ENCODE measurements at regions not wholly inside any gene's neighbourhood (a gene's known extent, or its start where the extent isn't known, plus 50 kb on each side); places are given as distances from the start of the nearest gene placed in this dataset.
"Not testable (repeated sequence)": the region's sequence is repeated elsewhere in the genome, so short reads cannot be mapped to it uniquely, and the experiment has no call there.

- no peak for DNase-seq (ENCODE audit: low read depth)
- no peak overlapping the region for H3K4me3 ChIP-seq (ENCODE audit: control insufficient read depth, low read depth, low read length)
- no peak for TF ChIP-seq CTCF (conservative IDR thresholded peaks at IDR 0.05; ENCODE audit: control insufficient read depth, insufficient read depth, low read depth, low read length)
These were observed 345.7 kb upstream of the PCSK5 start for GRCh38 chr9:75544815-75545214.

- H3K4me3 ChIP-seq (ENCODE audit: control insufficient read depth, low read depth, low read length): no peak overlapping the region
- no peak for TF ChIP-seq CTCF (conservative IDR thresholded peaks at IDR 0.05; ENCODE audit: control insufficient read depth, insufficient read depth, low read depth, low read length)
- no peak for DNase-seq (ENCODE audit: low read depth)
These were observed 345.2 kb upstream of the PCSK5 start for GRCh38 chr9:75545287-75545686.

GRCh38 chr9:75548871-75549270 is 341.6 kb upstream of the PCSK5 start:
- no peak for TF ChIP-seq CTCF (conservative IDR thresholded peaks at IDR 0.05; ENCODE audit: control insufficient read depth, insufficient read depth, low read depth, low read length)
- no peak overlapping the region for H3K4me3 ChIP-seq (ENCODE audit: control insufficient read depth, low read depth, low read length)

GRCh38 chr9:75551861-75552260 is 338.6 kb upstream of the PCSK5 start:
- no peak for DNase-seq (ENCODE audit: low read depth)

More at GRCh38 chr9:75548871-75549270, 341.6 kb upstream of the PCSK5 start:
- DNase-seq (ENCODE audit: low read depth): no peak

GRCh38 chr9:75552941-75553340 is 337.5 kb upstream of the PCSK5 start:
- no peak for DNase-seq (ENCODE audit: low read depth)
- TF ChIP-seq CTCF (conservative IDR thresholded peaks at IDR 0.05; ENCODE audit: control insufficient read depth, insufficient read depth, low read depth, low read length): no peak
- H3K4me3 ChIP-seq (ENCODE audit: control insufficient read depth, low read depth, low read length): no peak overlapping the region

More at GRCh38 chr9:75551861-75552260, 338.6 kb upstream of the PCSK5 start:
- H3K4me3 ChIP-seq (ENCODE audit: control insufficient read depth, low read depth, low read length): no peak overlapping the region
- no peak for TF ChIP-seq CTCF (conservative IDR thresholded peaks at IDR 0.05; ENCODE audit: control insufficient read depth, insufficient read depth, low read depth, low read length)

GRCh38 chr9:75566813-75567212 is 323.7 kb upstream of the PCSK5 start:
- not testable (repeated sequence) for DNase-seq (ENCODE audit: low read depth); H3K4me3 ChIP-seq (ENCODE audit: control insufficient read depth, low read depth, low read length)

- TF ChIP-seq CTCF (conservative IDR thresholded peaks at IDR 0.05; ENCODE audit: control insufficient read depth, insufficient read depth, low read depth, low read length): no peak
- no peak for DNase-seq (ENCODE audit: low read depth)
- no peak overlapping the region for H3K4me3 ChIP-seq (ENCODE audit: control insufficient read depth, low read depth, low read length)
These were observed 319.9 kb upstream of the PCSK5 start for GRCh38 chr9:75570538-75570937.

Data from fibroblast of mammary gland (primary cell).